ENCODE measurements at regions not wholly inside any gene's neighbourhood (a gene's known extent, or its start where the extent isn't known, plus 50 kb on each side); places are given as distances from the start of the nearest gene placed in this dataset.
"Not testable (repeated sequence)": the region's sequence is repeated elsewhere in the genome, so short reads cannot be mapped to it uniquely, and the experiment has no call there.

GRCh38 chr4:27115221-27115620 lies 254.6 kb downstream of the STIM2 start:
- H3K4me3 ChIP-seq (ENCODE audit: low read depth, low read length): no peak overlapping the region
- no peak for DNase-seq (ENCODE audit: low read depth)
- no peak for TF ChIP-seq CTCF (IDR thresholded peaks at IDR 0.05; ENCODE audit: control insufficient read depth, extremely low read depth, insufficient read depth)

GRCh38 chr4:27117453-27117852 lies 256.8 kb downstream of the STIM2 start:
- no peak overlapping the region for H3K4me3 ChIP-seq (ENCODE audit: low read depth, low read length)
- no peak for TF ChIP-seq CTCF (IDR thresholded peaks at IDR 0.05; ENCODE audit: control insufficient read depth, extremely low read depth, insufficient read depth)
- DNase-seq (ENCODE audit: low read depth): no peak

GRCh38 chr4:27119239-27119638 lies 258.6 kb downstream of the STIM2 start:
- TF ChIP-seq CTCF (IDR thresholded peaks at IDR 0.05; ENCODE audit: control insufficient read depth, extremely low read depth, insufficient read depth): no peak
- H3K4me3 ChIP-seq (ENCODE audit: low read depth, low read length): no peak overlapping the region
- no peak for DNase-seq (ENCODE audit: low read depth)

- no peak for DNase-seq (ENCODE audit: low read depth)
- no peak overlapping the region for H3K4me3 ChIP-seq (ENCODE audit: low read depth, low read length)
- no peak for TF ChIP-seq CTCF (IDR thresholded peaks at IDR 0.05; ENCODE audit: control insufficient read depth, extremely low read depth, insufficient read depth)
Observed at GRCh38 chr4:27121830-27122229, 261.2 kb downstream of the STIM2 start.

- H3K4me3 ChIP-seq (ENCODE audit: low read depth, low read length): no peak overlapping the region
- no peak for TF ChIP-seq CTCF (IDR thresholded peaks at IDR 0.05; ENCODE audit: control insufficient read depth, extremely low read depth, insufficient read depth)
- DNase-seq (ENCODE audit: low read depth): no peak
Observed at GRCh38 chr4:27123123-27123768, 262.6 kb downstream of the STIM2 start.

GRCh38 chr4:27123769-27124124 lies 263.1 kb downstream of the STIM2 start:
- no peak for TF ChIP-seq CTCF (IDR thresholded peaks at IDR 0.05; ENCODE audit: control insufficient read depth, extremely low read depth, insufficient read depth)
- DNase-seq (ENCODE audit: low read depth): no peak
- no peak overlapping the region for H3K4me3 ChIP-seq (ENCODE audit: low read depth, low read length)

- not testable (repeated sequence) for DNase-seq (ENCODE audit: low read depth); H3K4me3 ChIP-seq (ENCODE audit: low read depth, low read length)
Observed at GRCh38 chr4:27126895-27127294, 266.3 kb downstream of the STIM2 start.

Measured in LNCaP clone FGC (cell line).